HG03565 (cell line): ENCODE measurements at regions not wholly inside any gene's neighbourhood (a gene's known extent, or its start where the extent isn't known, plus 50 kb on each side); places are given as distances from the start of the nearest gene placed in this dataset.
A peak's percentile ranks its signal among the peaks of the same experiment; 100 is the strongest.
"Not testable (repeated sequence)": the region's sequence is repeated elsewhere in the genome, so short reads cannot be mapped to it uniquely, and the experiment has no call there.

Experiments used
- ATAC-seq: cut with Tn5 transposase; IDR thresholded peaks from one replicate; pipeline ENCODE4 v1.9.1; 2021; ENCODE audit warnings: mild to moderate bottlenecking, moderate library complexity; ENCODE audit not compliant: unreplicated experiment

DNA sequence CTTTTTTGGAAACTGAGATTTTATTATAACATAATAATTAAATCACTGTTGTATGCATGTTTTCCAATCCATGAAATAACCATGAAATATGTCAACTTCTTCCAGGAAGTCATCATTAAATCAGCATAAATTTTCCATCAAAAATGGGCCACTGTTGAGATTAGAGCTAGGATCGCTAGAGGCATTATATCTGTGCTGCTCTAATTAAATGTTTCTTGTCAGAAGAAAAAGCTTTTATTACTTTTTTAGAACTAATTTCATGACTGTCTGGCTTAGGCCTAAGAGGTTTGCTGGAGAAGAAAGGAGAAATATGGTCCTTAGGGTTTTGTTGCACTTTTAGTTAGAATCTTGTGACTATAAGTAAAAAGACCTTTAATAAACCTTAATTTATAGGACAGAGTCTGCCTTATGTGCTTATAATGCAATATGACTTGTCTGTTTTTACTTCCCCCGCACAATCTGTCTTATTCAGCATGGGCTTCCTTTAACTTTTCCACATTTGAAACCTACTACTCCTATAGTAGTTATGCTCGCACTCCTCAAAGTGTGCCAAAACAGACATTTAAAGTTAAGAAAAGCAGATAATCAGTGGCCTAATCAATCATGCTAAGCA, 363.4 kb upstream of the GCFC2 start:
- ATAC-seq: no peak

DNA sequence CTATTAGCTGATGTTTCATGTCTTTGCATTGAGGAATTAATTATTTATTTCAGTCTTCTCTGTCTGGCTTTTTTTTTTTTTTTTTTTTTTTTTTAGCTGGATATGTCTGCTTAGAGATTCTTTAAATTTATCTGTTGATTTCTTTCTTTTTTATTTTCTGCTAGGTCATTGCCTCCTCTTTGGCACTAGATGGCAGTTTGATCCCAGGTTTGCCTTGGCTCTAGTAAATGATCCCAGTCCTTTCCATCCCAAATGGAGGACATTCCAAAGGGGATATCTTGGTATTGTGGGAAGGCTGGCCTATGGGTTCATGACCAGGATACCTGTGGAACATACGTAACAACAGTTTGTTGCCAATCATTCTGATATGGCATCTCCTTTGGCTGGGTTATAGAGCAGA, 339.5 kb upstream of the GCFC2 start:
- no peak for ATAC-seq

DNA sequence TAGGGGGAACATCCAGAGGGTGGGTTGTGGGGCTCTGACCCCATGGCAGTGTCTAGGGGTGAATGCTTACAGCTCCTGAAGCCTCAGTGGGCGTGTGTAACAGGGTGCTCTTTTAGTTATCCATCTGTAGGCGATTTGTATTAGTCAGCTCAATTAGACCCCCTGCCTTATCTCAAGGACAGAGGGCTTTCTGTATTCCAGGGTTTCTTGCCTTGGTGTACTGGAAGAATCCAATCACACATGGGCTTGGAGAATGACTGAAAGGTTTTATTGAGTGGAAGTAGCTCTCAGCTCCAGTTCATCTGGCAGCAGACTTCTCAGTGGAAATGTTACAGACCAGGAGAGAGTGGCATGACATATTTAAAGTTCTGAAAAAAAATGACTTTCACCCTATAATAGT, 334.0 kb upstream of the GCFC2 start:
- ATAC-seq: no peak

DNA sequence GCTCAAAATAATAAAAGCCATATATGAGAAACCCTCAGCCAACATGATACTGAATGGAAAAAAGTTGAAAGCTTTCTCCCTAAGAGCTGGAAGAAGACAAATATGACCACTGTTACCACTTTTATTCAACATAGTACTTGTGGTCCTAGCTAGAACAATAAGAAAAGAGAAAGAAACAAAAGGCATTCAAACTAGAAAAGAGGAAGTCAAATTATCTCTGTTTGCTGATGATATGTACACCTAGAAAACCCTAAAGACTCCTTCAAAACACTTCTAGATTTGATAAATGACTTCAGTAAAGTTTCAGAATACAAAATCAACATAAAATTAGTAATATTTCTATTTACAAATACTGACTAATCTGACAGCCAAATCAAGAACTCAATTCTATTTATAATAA, 328.8 kb upstream of the GCFC2 start:
- ATAC-seq: no peak

DNA sequence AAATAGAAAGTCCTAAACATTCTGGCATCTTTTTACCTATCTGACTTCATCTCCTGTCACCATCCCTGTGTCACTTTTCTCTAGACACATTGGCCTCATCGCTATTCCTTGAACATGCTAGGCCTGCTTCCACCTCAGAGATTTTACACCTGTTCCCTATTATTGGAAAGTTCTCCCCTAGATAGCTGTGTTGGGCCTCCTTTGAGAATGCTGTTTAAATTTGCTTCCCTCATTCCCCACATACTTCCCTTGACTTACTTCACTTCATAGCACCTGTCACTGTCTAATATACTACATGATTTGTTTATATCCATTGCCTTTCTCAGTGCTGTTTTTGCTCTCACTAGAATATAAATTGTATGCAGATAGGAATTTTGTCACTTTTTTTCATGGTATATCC, 317.0 kb upstream of the GCFC2 start:
- ATAC-seq: no peak

DNA sequence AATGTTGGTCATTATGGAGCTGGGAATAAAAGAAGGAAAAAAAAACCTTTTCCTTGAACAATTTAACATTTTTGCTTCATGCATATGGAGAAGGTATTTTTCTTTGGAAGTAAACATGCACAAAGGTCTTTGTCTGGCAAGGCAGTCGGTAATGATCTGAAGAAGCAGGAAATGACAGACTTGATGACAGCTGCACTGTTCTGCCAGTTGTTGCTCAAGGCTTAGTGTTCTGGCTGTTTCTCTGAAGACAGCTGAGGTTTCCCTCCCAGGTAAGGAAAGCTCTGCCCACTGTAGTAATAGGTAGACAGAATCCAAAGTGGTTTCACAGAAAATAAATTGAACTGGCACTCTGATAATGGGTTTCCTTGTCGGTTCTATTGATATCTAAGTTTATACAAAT, 308.4 kb upstream of the GCFC2 start:
- no peak for ATAC-seq

DNA sequence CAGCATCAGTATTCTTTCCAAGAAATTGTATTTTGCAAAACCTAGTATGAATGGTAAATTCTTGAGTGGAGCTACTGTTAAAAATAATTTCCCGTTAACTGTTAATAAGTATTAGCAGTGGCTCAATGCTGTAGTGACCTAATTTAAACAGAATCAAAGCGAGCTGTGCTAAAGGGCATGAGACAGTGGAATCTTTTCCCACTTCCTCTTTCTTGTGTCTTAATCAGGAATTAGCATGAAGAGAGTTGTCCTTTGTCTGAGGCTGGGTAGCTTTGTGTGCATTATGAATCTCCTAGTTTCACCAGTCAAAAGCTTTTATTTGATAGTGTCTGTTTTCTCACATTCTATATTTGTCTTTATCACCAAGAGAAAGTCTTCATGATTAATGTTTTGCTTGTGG, 298.8 kb upstream of the GCFC2 start:
- no peak for ATAC-seq

DNA sequence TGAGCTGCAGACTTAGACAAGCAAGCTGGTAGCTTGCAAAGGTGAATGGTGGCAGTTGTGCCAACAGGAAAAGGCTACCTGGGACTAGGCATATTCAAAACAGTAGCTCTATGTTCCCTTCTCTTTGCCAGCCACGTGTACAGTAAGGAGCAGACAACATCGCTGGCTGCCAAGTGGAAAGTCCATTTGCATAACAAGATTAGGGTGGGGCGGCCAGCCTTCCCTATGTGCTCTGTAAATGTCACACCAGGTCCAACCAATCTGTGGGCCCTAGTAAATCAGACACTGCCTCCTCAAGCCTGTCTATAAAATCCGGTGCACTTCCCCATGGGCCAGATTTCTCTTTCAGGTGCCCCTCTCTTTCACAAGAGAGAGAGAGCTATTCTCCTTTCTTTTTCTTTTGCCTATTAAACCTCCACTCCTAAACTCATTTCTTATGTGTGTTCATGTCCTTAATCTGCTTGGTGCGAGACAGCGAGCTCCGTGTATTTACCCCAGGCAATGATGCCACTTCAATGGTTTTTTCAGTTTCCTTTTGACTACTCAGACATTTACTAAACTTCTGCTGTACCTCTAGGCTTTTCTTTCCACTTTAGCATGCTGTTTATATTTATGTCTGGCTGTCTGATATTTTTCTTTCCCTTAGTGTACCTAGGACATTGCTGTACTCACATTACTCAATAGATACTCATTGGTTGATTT, 297.4 kb upstream of the GCFC2 start:
- peak; percentile 73 for ATAC-seq

DNA sequence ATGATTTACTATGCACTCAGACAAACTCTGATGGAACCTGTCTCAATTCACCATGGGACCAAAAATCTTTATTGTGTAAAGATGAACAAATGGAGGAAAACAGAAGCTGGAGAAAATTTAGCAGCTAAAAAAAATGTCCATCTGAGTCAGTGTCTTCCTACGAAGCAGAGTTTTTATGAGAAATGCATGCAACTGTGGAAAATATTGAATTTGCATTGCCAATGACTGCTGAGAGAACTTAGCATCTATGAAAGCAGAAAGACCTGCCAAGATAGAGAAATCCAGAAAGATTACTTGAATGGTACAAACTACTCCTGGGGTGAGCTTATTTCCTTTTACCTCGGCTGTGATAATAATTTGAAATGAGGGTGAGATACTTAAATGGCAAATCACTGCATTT, 289.7 kb upstream of the GCFC2 start:
- no peak for ATAC-seq

DNA sequence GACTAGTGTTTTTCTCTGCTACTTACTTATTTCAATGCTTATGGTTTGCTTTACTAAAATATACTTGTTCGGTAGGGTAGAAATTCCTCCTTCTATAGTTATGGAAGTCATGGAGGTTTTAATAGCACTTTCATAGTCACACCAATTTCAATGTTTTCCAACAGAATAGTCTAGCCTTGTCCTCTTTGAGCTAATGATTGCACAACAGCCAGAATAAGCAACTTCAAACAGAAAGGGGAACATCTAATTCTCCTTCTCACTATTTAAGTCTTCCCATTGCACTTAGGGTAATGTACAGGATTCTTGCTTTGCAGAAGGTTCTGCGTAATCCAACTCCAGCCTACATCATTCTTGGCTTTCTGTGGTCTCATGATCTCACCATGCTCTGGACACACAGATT, 287.7 kb upstream of the GCFC2 start:
- ATAC-seq: no peak

DNA sequence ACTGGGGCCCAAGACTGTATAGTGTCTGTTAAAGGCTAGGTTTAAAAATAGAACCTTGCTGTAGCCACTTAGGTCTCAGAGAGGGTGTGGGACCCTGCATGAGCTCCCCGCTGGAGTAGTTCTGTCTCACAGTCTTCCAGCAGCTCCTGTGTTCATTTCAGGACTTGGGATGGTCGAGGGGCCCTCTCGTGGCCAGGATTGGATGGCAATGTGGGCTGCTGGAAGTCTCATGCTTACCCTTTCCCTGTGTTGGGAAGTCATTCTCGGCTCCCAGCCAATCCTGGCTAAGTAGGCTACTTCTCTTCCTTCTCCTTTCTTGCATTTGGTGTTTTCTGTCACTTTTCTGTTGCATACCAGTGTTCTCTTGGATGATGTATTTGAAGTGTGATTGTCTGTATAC, 284.0 kb upstream of the GCFC2 start:
- ATAC-seq: no peak

DNA sequence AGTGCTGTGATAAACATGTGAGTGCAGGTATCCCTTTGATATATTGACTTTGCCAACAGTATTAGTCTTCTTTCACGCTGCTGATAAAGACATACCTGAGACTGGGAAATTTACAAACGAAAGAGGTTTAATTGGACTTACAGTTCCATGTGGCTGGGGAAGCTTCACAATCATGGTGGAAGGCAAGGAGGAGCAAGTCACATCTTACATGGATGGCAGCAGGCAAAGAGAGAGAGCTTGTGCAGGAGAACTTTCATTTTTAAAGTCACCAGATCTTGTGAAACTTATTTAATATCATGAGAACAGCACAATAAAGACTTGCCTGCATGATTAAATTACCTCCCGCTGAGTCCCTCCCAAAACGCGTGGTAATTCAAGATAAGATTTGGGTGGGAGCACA, 277.9 kb upstream of the GCFC2 start:
- not testable (repeated sequence) for ATAC-seq

DNA sequence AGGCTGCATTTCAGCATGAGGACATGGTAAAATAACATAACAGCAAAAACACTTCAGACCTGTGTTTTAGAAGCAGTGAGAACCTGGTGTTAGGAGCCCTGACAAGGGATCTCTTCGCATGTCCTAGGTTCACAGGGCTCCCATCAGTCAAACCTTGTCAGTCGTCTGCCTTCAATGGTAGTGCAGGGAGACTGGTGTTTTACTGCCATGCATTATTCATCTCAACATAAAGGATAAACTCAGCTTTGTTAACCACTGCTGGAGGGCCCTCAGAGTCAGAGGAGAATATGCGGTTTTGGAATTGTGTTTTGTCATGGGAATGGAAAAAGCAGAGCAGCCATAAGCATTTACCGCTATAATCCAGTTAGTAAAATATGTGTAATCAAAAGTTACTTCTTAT, 275.9 kb upstream of the GCFC2 start:
- no peak for ATAC-seq

DNA sequence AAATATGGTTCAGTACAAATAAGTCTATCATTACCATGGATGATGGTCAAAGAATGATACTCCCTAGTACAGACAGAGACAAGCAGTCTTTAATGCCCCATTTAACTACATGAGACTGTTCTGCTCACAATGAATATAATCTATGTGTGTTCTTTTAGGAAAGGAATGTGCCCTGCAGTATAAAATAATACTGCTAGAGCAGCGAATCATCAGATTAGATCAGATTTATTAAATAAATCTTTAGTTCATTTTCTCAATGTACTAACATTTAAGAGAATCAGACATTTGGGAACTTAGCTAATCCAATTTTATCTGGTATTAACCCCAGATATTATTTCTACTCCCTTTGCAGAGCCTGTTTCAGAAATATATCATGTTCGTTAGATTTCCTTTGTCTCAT, 272.0 kb upstream of the GCFC2 start:
- ATAC-seq: no peak

DNA sequence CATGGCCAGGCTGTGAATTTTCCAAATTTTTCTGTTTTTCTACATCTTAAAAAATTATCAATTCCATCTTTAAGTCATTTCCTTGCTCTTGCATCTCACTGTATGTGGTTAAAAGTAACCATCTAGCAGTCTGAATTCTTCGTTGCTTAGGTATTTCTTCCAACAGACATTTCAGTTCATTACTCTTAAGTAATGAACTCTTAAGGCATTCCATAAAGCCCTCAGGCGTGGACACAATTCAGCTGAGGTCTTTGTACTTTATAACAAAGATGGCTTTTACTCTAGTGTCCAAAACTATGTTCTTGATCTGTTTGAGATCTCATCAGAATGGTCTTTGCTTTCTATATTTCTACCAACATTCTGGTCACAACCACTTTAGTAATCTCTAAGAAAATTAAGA, 253.9 kb upstream of the GCFC2 start:
- ATAC-seq: no peak

DNA sequence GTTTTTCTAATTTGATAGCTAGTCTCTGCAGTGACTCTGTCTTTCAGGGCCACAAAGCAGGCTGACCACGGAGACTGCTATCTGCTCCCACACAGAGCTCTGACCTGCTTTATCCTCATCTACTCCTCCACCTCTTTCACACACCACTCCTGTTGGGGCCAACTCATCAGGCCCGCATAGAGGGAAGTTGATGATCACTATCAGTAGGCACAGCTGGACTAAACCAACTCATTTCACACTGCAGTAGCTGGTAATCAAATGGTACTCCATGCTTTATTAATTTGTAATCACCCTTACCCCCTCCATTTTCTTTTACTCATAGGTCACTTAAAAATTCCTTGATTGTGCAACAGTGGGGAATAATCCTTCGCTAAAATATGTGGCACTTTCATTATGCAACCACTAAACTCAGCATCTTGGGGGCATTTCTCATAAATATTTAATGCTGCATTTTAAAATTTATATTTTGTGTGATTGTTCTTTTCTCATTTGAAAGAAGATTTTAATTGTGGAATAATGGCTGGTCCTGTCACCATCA, 249.8 kb upstream of the GCFC2 start:
- no peak for ATAC-seq

DNA sequence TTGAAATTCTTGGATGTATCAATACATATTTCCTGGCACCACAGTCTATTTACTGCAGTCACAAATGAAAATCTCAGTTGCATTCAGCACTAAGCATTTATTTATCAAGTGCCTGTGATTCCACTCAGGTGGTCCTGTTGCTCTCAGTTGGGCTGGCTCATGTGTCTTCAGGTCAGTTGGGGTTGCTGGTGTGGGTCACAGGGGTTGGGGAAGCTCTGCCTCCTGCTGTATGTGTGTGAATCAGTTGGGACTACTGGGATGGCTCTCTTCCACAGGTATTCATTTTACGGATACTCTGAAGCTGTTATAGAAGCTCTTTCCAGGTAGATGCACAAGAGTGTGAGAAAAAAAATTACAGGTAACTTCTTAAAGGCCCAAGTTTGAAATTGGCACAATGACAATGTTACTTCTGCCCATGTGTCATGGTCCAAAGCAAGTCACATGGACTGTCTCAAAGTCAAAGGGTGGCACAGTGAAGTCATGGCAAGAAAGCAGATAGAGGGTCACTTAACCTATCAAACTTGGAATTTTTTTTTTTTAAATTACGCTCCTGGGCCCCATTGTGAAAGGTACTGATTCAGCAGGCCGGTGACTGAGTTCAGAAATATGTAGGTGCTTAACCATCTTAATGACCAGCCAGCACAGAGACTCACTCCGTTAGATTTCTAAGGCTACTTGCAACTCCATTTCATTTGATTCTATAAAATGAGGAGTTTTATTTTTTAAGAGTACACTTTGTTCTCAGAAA, 249.2 kb upstream of the GCFC2 start:
- ATAC-seq: no peak

DNA sequence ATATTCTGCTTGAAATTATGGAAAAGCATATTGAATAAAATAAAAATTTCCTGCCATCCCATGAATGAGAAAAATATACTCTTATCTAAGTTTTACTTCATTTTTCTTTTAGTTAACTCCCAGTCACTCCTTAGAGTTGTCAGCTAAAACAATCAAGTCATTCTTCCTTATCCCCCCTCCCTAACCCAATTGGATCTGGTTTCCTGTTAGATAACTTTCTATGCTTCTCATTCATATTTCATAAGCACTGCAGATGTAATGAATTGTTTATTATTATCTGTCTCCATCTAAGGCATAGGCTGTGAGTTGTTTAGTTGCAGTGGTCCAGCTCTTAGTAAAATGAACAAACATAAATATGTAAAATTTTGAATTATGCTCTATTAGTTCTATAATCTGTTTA, 244.0 kb upstream of the GCFC2 start:
- no peak for ATAC-seq

DNA sequence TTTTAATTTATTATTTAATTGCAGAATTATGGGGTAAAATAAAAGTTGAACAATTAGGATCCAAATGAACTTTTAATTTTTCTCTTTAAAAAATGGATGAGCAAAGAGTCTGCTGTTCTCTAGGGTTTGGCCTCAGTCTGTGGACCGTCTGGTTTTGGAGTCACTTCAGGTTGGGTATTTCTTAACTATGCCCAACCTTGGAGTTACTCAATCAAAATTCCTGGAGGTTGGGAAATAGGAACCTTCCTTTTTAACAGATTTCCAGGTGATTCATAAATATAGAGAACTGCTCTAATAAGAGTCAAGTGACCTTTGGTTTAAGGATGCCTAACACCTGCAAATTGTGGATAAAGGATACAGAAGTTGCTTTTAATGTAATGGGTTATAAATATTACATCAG, 241.5 kb upstream of the GCFC2 start:
- ATAC-seq: no peak

DNA sequence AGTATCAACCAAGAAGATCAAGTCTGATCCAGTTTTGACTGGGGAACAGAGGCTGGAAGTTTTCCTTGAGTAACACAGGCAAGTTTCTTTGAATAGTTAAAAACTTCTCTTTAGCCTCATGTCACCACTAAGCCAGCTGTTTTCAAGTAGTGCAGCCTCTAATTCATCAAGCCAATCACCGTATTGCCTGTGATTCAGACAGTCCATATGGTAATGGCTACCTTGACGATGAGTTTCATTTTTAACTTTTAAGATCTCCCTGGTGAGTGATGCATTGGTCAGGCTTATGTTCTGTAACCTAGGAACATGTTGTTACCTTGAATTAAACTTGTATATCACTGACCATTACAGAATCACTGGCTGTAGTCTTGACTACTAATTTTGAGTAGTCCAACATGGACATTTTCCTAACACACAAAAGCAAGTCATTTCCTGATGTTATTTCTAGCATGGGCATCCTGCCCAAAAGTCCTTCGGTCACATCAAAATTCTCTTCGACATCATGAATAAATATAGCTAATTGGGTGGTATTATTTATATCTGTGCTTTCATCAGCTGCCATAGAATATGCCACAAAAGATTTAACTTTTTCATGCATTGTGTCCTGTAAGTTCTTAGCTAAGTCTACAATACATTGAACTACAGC, 238.8 kb upstream of the GCFC2 start:
- no peak for ATAC-seq

DNA sequence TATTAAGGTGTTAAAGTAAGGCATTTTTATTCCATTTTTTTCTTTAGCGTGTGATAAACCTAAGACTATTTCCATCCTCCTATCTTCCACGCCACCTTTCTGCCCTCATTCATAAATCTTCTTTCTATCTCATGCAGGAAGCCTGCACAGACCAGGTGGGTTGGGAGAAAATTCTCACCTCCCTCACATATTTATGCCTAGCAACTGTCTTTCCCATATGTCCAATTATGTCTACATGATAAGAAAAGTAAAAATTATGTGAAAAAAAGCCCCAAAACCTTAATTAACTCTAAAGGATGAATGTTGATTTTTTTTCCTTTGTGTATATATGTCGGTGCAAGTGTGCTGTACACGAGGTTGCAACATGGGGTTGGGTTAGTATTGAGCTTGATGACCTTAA, 225.6 kb upstream of the GCFC2 start:
- ATAC-seq: no peak

DNA sequence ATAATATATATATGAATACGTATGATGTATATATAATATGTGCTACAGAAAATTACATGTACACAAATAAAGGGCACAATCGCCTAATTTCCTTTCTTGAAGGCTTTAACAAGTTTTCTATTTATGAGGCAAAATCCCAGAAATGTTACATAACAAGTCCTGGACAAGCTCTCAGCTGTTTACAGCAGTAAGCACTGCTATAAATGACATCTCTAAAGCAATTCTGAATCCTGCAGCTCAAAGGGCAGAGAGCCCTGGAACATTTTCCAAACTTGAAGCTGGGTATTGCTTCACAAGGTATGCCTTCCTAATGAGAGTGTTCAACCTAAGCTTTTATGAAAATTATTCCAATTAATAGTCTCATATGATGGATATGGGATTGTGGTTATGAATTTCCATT, 222.3 kb upstream of the GCFC2 start:
- ATAC-seq: no peak
